ENCODE measurements at regions not wholly inside any gene's neighbourhood (a gene's known extent, or its start where the extent isn't known, plus 50 kb on each side); places are given as distances from the start of the nearest gene placed in this dataset.

DNA sequence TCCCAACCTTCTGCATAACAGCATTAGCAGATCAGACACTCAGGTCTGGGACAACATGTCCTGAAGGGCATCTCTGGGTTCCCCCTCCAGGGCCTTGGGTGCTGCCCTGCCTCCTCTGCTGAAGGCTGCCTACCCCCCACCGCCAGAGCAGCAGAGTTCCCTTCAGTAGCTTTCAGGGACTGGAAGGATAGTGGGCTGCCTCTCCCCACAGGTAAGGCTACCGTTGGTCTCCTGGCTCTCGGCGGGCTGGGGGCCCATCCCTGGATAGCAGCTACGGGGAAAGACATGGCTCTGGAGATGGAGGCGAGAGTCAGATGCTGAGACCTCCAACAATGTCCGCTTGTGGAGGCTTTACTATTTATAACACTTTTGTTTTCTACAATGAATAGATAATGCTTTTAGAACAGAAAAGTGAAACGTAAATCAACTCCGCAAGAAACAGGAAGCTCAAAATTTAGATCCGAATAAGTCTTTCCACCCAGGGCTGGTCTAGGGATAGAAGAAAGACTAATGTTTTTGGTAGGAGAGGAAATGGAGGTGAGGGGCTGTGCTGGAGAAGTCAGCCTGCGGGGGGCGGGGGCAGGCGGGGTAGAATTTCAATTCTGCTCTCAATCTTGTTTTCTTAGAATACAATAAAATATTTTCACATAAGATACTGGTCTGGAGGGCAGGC, 58.4 kb downstream of the ARL4C start:
- DNase-seq = no peak

DNA sequence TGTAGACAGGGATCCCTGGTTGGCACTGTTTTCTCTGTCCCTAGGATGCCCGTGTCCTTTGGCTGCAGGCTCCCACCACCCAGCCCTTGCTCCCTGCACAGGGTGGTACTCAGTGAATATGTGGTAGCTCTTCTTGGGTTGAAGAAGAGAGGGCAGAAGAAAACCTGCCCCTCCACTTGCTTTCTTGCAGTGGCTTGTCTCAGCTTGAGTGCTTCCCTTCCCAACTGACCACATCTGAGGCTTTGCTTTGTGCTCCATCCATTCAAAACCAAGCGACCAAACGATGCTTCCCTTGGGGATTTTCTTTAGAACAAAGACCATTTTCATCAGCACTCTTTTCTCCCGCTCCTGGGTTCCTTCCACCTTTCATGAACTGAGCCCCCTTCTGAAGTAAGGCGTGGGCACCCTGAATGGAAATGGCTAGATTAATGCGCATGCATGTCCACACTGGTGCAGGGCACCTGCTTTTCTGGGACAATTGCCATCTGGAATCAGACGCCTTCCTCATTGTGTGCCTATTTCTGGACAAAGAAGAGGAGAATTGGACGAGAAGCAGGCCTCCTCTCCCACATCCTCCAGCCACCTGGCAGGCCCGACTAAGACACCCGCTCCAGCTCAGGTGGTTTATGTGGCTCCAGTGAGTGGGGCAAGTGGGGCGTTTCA, 59.1 kb downstream of the ARL4C start:
- peak; percentile 31 for DNase-seq

DNA sequence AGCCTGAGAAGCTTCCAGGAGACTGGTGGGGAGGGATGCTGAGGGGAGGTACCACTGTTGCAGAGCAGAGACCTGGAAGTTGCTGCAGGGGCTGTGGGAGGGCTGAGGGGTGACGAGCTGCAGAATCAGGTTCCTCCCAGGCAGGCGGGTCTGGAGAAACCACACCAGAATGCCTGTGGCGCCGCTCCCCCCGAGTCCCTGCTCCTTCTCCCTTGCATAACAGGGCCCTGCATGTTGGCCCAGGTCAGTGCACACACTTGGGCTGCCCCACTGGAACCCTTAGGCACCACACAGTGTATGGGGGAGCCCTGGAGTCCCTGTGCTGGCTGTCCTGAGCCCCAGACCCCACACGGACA, 60.4 kb downstream of the ARL4C start:
- no peak for DNase-seq

DNA sequence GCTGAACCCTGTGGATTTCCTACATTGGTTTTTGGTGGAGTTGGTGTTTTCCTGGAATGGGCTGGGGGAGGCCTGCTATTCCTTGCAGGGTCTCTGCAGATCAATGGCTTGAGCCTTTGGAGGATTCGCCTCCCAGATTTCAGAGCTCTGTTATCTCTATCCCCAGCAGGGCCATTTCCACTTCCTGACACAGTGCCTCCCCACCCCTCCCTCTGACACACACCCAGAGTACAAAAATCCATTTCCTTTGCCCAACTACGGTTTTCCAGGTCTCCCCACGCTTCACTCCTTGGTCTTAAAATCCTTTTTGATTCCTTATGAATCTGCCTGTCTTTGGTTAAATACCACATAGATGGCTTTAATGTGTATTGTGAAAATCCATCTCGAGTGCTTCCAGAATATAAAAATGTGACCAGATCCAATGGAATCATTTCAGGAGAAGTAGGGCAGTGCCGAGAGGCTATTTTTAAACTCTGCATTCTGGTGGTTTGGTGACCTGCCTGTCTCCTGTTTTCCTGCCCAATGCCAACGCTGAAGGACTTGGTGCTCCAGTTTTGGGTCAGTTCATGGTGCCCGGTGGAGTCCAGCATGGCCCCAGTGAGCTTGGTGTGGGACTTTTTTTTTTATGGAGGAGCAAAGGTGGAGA, 60.9 kb downstream of the ARL4C start:
- DNase-seq = no peak

DNA sequence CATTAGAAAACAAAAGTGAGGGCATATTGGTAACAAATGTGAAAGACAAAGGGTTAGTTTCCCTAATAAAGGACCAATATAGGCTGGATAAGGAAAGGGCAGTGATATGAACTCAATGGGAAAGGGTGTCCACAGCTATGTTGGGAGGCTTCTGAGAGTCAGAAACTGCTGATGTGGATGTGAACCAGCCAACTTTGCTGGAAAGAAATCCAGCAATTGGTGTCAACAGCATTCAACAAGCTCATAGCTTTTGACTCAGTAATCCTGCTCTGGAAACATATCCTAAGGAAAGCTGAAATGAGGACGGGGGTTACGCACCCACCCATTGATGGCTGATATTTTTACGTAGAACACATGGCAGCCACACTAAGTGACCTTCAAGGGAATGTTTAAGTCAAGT, 63.7 kb downstream of the ARL4C start:
- no peak for DNase-seq

DNA sequence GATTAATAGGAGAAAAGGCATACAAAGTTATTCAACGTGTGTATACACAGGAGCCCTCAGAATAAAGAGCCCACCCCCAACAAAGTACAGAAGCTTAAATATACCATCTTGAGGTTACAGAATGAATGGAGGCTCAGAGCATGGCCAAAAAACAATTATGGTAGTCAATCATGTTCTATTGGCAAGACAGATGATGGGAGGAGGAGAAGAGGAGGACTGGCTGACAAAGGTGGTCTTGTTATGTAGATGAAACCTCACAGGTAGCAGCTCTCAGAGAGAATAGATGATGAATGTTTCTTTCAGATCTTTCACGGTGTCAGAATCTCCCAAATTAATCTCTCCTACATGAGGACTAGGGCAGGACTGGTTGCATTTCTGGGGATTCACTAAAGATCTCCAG, 66.0 kb downstream of the ARL4C start:
- DNase-seq = no peak

DNA sequence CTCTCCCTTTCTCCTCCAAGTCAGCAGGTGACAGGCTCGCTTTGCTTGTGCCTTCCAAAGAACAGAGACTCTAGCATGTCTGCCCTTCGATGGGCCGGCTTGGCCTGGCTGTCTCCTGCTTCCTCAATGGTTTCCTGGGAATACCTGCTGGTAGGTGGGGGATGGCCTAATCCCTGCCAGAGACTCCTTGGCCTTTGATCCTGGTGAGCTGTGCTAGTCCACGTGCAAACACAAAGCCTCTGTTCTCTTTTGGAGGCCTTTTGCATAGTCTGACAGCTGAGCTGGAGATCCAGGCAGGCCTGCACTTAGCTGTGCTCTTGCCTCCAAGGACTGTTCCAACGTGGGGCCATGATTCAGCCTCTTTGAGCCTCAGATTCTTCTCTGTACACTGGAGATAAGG, 67.6 kb downstream of the ARL4C start:
- DNase-seq = no peak

DNA sequence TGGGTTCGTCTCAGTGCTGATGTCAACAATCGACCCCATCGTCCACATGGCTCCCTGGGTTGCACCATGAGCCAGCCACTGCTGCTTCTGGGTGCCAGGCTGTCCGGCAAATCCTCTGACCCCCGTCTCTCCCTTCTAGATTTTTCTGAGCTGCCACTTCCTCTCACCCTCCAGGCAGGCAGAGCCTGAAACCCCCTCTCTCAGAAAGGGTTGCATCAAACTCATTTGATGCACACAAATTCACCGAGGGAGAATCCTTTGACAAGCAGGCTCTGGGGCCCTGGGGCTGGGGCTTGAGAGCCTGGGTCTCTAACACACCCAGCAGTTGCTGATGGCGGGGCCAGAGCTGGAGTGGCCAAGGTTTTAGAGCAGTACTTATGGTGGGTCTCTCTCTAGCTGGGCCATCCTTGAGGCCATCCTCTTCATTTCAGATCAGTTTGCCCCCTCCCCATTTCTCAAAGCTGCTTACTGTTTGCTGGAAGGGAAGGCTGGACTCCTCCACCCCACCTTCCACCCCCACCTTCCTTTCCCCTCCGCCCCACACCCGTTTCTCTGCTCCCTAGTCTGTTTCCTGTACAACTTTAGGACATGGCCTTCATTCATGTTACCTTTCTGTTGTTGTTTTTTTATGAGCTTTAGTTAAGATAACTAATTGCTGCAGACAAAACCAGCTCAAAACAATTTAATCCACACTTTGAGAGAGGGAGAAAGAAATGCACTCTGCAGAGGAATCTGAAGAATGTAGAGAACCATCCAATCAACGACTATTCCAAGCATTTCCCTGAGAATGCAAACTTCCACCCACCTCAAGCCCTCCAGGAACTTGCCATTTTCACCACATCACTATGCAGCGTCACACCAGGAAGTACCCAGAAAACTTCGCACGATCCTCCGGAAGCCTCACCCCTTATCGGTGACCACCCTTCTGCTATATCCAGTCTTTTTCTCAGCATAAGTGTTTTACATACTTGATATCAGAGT, 69.5 kb downstream of the ARL4C start:
- no peak for DNase-seq

DNA sequence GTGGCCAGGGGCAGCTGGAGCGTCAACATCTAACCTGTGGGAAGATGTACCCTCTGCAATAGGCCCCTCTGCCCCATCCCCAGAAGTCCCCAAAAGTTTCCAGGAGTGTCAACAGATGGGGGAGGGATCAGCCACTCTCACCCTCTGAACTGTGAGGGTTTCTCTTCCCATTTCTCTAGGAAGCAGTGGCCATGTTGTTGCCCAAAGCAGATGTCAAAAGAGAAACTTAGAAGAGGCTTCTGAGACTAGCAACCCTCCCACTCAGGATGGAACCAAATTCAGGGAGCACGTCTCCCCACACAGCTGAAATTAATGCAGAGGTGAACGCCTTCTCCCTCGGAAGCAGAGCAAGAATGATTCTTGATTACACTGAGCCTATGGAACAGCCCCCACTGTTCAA, 70.3 kb downstream of the ARL4C start:
- no peak for DNase-seq

DNA sequence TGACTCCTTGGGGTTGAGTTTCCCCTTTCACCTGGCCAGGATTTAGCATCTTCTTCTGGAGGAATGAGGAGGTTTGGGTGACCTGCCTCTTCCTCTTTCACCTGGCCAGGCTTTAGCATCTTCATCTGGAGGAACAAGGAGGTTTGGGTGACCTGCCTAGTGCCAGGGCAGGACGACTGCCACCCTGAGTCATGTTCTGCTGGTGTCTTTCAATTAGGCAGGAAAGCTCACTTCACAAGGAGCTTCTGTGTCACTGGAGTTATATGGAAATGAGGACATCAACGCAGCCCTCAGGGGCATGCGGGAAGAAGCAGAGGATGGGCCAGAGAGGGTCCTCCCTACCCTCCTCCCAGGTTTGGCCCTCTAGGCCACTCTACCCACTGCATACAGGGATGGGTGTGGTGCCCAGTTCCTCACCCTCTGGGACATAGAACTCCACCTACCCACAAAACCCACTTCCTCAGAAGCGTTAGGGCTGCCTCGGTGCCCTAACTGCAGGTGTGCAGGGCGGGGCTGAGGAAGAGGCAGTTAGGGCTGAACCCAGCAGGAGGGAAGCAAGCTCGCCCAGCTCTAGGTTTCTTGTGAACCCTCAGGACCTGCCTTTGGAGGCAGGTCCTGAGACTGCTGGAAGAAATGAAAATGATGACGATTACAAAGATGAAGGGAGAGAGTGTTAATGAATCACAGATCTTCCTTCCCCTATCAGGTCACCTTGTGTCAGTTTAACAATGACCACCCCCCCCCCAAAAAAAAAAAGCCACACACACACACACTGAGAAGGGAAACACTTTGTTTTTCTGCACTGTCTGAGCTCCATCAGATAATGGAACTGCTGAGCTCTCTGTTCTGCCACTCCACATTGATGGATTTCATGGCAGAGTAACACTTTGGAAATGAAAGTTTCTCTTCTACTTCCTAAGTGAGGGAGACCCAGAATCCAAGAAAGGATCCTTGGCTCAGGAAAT, 71.0 kb downstream of the ARL4C start:
- DNase-seq = no peak

DNA sequence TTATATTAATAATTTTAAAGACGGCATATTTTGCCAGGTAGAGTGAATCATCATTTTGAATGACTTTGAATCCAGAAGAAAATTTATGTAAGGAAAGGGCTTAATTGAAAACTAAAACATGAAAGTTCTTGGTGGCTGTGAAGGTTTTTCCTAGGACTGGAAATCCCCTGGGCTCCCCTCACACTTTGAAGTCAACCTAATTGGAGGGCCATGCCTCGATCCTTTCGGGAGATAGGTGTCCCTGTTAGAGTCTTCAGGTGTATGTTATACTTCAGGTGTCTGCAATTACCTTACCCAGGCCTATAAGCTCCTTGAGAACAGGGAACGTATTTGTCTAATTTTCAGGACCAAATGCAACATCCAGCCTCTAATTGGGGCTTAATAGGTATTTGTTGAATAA, 73.0 kb downstream of the ARL4C start:
- DNase-seq = no peak

DNA sequence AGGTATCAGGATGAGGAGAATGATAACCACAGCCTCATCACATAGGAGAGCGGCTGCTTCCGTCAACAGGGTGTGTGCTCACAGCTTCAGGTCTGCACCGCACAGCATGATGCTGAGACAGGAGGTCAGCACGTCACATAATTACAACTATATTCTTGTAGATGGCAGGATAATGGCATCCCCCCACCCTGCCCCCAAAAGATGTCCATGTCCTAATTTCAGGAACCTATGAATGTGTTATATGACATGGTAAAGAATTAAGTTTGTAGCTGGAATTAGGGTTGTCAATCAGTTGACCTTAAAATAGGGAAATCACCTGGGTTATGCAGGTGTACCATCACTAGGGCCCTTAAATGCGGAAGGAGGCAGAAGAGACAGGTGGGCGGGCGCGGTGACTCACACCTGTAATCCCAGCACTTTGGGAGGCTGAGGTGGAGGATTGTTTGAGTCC, 73.9 kb downstream of the ARL4C start:
- DNase-seq = no peak

DNA sequence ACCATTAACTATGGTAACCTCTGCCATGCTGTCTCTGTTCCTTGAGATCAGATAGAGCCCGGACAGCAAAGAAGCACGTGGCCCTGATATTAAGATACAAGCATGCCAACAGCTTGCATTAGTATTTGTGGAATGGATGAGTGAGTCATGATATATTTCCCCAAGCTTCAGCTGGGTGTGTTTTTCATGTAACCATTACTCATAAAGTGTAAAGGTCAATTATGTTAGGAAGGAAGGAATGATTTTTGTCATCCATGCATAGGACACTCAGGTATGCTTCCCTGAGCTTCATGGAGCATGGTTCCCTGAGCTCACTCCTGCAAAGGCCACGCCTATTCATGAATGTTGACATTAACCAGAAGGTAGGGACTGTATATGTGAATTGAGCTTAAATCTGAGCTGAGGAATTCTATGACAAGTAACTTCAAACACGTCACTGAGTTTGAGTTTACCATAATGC, 74.6 kb downstream of the ARL4C start:
- no peak for DNase-seq

DNA sequence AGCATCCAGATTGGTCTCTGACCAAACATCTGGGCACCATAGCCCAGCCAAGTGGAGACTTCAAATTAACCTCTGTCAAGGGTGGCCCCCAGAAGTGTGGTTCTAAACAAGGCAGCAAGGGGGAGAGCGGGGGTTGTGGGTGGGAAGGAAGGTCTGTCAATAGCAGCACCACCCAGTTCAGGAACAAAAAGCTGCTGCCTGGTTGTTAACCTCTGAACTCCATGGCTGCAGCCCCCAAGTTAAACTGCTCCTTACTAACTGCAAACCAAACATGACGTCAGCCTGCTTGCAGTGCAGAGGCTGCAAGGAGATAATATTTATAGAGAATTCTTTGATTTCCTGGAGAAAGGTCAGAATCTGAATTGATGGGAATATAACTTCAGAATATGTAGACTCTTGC, 76.5 kb downstream of the ARL4C start:
- no peak for DNase-seq

DNA sequence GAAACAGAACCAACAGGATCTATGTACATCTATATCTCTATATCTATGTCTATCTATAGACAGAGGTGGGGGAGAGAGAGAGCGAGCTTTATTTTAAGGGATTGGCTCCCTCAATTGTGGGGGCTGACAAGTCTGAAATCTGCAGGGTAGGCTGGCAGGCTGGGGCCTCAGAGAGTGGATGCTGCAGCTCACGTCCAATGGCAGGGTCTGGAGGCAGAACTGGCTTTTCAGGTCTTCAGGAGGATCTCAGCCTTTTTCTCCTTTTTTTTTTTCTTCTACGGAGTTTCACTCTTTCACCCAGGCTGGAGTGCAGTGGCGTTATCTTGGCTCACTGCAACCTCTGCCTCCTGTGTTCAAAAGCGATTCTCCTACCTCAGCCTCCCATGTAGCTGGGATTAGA, 77.2 kb downstream of the ARL4C start:
- DNase-seq = no peak

DNA sequence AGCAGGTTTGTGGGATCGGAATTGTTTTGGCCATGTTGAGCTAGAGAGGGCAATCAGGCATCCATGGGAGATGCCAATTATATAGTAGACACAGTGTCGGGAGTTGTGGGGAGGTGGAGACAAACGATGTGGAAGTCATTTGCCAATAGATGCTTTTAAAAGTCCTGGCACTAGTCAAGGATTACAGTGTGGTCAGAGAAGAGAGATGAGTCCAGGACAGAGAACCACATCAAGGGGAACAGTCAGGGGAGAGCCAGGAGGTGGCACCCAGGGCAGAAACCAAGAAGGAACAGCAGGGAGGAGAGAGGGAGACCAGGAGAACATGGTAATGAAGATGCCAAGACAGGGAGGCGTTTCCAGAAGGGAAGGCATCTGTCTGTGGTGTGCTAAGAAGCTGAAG, 81.2 kb downstream of the ARL4C start:
- DNase-seq = no peak

DNA sequence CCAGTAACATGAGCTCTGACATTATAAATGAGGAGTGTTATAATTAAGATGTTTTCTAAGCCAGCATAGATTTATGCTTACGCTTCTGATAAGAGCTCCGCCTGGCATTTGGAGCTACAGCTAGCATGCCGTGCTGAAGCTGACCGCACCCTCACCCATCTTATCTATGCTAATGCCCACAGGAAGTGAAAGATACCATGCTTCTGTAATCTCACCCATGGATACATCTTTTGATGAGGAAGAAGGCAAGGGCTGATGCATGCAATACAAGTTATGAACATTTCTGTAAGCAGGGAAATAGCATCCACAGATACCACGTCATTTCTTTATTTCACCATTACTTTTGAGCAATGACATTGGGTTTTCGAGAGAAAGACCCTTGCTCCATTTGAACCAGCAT, 82.3 kb downstream of the ARL4C start:
- DNase-seq = no peak

DNA sequence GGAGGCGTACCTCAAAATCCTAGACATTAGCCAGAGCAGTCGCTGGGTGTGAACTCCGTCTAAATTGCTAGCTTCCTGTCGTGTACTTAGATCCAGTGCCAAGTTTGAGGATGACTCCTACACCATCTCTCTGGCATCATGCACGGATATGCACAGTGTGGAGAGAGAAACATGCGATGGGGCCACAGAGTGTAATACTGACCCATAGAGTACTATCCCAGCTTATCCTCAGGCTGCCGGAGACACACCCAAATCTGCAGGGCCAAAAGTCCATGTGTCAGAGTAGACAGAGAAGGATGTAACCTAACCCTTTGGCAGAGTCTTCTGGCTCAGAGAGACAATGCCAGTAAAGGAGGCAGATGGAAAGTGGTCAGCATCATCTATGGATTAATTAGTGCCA, 84.2 kb downstream of the ARL4C start:
- no peak for DNase-seq

DNA sequence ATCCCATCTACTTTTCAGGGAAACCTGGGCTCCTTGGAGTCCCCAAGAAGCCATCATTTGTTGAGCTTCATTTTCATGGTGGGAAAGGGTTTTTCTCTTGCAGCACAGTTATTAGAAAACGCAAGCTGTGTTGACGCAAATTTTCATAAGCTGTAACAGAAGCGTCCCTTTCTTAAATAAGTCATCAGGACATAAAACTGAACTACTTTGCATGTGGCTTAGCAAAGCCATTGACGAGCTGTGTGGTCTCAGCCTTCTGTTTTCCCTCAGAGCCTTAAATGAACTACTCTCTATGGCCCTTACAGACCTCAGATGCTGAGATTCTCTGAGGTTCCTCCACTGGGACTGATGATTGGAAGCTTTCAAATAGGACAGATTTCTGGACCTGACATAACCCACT, 85.1 kb downstream of the ARL4C start:
- no peak for DNase-seq

DNA sequence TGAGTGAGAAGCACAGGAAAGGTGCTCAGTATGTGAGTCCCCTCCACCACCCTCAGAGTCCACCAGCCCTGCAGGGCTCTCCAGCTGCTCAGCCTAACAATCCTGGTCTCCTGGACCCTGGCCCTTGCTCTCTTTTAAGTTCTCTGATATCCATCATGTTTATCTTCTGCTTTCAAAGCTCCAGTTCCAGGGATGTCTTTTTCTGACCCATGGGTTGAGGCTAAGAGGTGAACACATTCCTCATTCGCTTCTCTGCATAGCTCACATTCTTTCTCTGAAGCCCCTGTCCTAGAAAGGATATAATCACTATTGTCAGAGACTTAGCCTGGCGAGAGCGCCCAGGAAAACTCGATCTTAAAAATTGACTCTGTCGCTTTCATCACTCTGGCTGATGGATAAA, 86.4 kb downstream of the ARL4C start:
- DNase-seq = no peak

DNA sequence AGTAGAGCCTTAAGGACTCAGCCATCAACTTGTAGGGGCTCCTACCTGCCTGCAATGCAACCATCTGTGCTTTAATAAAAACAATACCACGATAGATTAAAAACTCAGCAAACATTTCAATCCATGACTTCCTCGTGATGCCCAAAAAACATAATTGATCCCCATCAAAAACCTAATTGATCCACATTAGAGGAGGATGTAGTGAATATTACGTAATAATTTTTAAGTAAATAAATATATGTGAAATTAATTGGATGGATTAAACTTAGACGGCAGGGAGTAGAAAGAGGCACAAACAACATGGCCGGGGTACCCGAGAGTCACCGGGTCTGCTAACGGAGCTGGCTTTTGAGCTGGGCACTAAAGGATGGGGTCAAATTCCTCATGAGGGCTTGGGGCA, 87.3 kb downstream of the ARL4C start:
- no peak for DNase-seq

DNA sequence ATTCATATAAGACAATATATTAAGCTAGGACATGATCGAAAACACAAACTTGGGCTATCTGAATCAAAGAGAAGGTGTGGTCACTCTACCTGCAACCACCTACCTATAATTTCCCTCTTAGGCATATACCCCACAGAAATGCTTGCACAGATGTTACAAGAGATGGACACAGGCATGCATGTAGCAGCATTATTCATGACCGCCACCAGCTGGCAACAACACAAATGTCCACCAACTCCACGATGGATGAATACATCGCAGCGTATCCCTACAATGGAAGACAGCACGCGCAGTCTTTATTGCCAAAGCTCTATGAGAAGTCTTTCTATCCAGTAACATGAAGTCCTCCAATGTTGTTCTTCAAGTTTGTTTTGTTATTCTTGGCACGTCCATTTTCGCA, 90.8 kb downstream of the ARL4C start:
- no peak for DNase-seq

Measured in occipital lobe (tissue), 1 donor.